GM23338 (cell line): ENCODE measurements at regions not wholly inside any gene's neighbourhood (a gene's known extent, or its start where the extent isn't known, plus 50 kb on each side); places are given as distances from the start of the nearest gene placed in this dataset.
"Not testable (repeated sequence)": the region's sequence is repeated elsewhere in the genome, so short reads cannot be mapped to it uniquely, and the experiment has no call there.

ENCODE experiments used
- CREB1 ChIP-seq: fragments of 250-450 bp; sonication (Bioruptor Pico); IDR thresholded peaks from 2 replicates; pipeline ENCODE4 v1.5.0; 2020; ENCODE audit warnings: low read depth, mild to moderate bottlenecking, moderate library complexity
- CTCF ChIP-seq, 2 experiments: fragments of 200-600 bp in 1 of 2; sonication (generic) in 1 of 2; conservative IDR thresholded peaks; 2 replicates each; pipeline versions ENCODE4 v1.5.1 to v1.6.1; 2016 to 2017; ENCODE audit warnings: antibody characterized with exemption in 2 of 2, low read depth in 2 of 2, mild to moderate bottlenecking in 2 of 2, moderate library complexity in 1 of 2
- EZH2phosphoT487 ChIP-seq: fragments of 200-600 bp; sonication (generic); IDR thresholded peaks from one replicate; pipeline ENCODE4 v1.8.1; 2018; ENCODE audit warnings: antibody characterized with exemption; ENCODE audit not compliant: unreplicated experiment
- NANOG ChIP-seq: IDR thresholded peaks from 2 replicates; pipeline ENCODE4 v1.6.1; 2016; ENCODE audit warnings: antibody characterized with exemption, borderline replicate concordance
- POLR2AphosphoS5 ChIP-seq: IDR thresholded peaks from 2 replicates; pipeline ENCODE4 v1.6.1; 2016; ENCODE audit warnings: antibody characterized with exemption, low read depth
- ZNF114 ChIP-seq: fragments of 250-450 bp; sonication (Bioruptor Pico); IDR thresholded peaks from 2 replicates; pipeline ENCODE4 v1.5.0; 2020; ENCODE audit warnings: mild to moderate bottlenecking, moderate library complexity

GRCh38 chr2:78840311-78840710 is 185.2 kb upstream of the REG3G start:
- not testable (repeated sequence) for TF ChIP-seq EZH2phosphoT487; CTCF (conservative IDR thresholded peaks at IDR 0.05; ENCODE audit: low read depth in 2 of 2); CREB1; NANOG; POLR2AphosphoS5; ZNF114
